HCEC 1CT (cell line): ENCODE measurements at regions not wholly inside any gene's neighbourhood (a gene's known extent, or its start where the extent isn't known, plus 50 kb on each side); places are given as distances from the start of the nearest gene placed in this dataset.

Experiments
- DNase-seq: peaks from one replicate; pipeline ENCODE4 v3.0.0-alpha.2; 2017

DNA sequence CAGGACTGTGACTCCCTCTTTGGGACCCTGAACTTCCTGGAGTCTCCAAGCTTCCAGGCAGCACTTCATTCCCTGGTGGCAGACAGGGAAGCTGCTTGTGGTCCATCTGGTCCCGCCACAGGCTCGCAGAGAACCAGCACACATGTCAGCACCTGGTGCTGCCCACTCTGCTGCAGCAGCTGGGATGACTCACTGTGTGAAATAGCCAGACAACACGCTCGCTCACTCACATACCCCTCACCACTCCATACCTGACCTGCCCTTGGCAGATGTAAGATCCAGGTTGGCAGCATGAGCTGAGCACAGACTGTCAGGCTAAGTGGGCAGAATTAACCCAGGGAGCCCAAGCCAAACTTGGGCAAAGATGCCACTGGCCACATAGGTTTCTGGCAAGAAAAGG lies 613.5 kb downstream of the PCDH18 start:
- no peak for DNase-seq

DNA sequence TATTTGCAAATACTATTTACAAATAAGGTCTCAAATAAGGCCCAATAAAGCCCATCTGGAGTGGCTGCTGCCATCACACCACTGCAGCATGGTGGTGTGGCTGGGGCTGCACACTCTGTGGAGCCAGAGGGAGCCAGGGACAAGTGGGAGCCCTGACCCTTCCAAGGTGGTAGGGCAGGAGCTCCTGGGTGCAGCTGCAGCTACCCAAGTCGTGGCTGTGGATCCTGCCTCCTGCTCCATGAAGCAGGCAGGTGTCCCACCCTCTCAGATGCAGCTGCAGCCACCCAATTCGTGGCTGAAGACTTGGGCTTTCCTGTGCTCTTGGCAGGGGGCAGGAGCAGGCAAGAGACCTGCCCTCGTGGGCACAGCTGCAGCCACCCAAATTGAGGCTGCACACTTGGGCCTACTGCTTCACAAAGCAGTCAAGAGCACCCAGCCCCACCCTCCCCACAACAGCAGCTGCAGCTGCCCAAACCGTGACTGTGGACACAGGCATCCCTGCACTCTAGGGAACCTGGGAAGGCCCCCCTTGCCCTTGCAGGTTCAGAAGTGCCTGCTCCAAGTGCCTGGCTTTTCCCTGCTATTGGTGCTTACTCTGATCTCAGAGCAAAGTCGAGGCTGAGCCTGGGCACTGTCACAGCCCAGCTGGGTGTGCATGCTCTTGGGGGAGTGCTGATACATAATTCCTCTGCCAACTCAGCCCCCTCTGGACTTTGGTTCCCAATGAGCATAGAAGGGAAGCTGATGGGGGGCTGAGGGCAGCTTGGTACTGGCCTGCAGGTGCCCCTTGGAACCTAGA lies 614.8 kb downstream of the PCDH18 start:
- DNase-seq, result no peak

DNA sequence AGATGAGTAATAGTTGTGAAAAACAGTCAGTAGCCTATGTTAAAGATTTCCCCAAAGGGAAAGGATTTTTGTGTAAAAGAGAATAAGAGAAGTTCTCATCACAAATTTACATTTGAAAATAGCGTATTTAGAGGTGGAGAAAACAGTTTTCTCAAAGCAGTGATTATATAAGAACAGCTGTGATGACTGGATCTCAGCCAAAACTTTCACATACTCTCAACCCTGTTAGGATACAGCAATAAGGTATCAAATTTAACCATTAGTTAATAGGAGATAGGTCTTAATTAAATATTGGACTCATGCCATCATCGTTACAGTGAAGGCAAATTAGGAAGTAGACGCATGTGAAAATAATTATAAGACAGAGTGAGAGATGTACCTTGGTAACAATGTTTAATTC lies 622.7 kb downstream of the PCDH18 start:
- DNase-seq, result no peak

DNA sequence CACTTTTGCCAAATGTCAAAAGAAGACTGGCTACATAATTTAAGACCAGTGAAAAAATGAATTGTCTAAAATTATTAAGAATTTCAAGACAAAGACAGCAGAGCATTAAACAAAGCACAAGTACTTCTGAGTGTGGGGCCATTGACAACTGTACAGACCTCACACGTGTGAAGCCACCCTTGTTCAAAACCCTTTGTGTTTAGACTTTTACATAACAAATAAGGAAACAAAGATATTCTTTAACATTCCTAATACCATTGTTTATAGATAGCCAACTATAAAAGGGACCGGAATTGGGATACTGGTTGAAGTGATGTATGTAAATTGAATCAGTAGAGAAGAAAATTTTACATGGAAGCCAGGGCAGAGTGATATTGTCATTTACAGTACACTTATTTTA lies 624.2 kb downstream of the PCDH18 start:
- DNase-seq, result no peak

DNA sequence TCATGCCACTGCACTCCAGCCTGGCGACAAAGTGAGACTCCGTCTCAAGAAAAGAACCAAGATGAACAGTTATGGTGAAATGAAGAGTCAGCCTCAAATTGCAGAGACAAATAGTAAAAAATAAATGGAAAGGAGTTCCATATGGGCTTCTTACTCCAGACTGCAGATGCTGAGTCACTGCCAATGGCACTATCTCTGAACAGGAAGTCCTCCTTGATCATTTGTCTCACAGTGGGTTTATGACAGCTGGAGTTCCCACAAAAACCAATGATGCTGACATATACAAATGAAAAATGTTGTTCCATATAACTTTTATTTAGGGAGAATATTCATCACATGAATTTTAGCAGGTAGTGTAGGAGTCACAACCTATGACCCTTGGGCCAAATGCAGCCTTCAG lies 631.6 kb downstream of the PCDH18 start:
- DNase-seq, result no peak

DNA sequence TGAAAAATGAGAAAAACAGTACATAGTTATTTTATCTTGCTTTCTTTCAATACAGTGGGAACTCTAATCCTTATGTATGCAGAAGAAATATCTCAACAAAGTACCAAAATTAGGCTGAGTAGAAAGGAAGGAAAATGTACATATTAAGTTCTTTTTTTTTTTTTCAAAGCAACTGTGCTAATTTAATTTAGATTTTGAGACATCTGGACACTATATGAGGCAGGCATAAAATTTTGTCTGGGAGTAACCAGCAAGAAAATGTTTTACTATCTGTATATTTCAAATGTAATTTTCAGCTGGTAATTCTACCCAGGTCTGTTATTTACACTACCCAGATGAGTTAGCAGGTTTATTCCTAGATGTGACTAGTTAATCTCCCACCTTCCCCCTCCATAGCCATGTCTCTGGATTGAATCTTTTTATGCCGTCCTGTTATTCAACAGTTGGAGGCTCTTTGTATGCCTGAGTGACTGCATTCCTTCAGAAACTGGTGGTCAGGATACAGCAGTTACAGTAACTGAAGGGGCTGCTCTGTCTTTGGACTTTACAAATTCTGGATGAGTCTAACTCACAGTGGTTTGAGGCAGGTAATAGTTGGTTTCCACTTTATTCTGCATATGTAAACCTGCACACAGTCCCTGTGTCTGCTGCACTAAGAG lies 633.6 kb downstream of the PCDH18 start:
- no peak for DNase-seq

DNA sequence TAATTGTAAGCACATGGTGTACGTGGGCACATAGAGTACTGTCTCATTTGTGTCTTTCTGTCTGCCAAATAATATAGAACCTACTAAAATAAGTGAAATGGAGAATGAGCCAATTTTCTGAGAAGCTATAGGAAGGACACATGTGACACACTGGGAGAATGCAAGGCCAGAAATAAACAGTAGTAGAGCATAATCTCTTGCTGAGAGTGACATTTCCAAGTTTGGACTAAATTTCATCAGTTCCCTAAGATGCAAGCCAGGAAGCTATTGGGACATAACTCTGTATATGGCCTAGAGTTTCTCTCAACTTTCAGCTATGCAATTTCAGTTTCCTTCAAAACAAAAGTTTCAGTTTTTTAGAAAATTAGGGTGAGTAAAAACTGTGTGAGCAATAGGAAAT lies 638.7 kb downstream of the PCDH18 start:
- no peak for DNase-seq

DNA sequence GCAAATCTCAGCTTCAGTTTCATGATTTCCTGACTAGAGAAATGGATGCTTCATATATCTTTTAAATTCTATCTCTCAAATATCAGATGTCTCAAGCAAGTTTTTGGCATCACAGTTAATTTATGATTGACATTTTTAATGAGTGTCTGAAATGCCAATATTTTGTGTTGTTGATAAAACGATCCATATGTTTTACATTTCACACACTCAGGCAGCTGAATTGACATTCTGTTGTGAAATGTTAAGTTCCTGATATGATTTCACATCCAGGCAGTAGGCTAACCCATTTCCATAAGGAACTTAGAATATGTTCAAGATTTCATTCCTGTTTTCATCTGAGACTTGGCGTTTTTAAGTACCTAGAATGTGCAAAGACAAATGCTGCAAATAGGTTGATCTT lies 650.6 kb downstream of the PCDH18 start:
- DNase-seq, result no peak

DNA sequence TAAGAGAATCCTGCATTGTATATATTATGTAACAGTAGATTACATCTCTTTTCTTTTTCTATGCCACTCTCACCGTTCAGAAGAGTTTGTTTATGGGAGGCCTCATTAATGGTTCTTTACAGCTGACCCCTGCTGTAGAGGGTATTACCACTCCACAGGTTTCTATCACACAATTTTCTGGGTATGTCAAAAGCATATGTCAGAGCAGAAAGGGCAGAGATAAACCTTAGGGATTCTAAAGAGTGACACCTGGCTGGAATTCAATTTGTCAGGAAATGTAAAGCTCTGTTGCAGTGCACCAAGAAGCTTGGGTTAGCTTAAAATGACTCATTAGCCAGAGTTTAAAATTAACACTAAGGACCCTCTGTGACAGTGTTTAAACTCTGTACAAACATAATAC lies 658.7 kb downstream of the PCDH18 start:
- no peak for DNase-seq

DNA sequence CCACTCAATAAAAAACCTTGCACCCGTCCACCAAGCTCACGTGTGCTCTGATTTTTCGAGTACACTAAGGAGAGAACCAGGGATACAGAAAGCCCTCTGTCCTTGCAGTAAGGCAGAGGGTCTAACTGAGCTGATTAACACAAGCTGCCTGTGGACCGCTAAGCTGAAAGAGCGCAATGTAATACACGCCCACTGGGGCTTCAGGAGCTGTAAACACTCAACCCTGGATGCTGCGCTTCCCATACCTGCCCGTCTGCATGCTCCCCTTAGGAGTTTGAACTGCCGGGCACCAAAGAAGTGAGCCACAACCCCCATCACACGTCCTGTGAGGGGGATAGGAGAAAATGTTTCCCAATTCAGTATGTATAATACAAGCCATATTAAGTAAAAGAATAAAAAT lies 664.8 kb downstream of the PCDH18 start:
- no peak for DNase-seq

DNA sequence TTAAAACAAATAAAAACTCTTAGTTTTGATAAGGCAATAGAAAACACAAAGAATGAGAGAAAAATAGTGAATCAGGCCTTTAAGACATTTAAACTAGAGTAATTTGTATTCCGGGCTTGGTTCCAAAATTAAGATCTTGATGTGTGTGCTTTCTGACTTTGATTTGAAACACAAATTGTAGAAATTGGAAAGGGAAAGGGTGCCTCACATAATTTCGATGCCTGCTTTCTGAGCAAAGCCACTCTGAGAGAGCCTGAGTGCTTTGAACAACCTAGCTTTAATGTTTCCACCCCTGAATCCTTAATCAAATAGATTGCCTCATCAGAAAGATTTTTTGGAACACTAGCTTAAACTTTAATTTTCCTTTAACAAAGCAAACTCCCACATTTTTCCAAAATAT lies 666.8 kb downstream of the PCDH18 start:
- DNase-seq, result no peak

DNA sequence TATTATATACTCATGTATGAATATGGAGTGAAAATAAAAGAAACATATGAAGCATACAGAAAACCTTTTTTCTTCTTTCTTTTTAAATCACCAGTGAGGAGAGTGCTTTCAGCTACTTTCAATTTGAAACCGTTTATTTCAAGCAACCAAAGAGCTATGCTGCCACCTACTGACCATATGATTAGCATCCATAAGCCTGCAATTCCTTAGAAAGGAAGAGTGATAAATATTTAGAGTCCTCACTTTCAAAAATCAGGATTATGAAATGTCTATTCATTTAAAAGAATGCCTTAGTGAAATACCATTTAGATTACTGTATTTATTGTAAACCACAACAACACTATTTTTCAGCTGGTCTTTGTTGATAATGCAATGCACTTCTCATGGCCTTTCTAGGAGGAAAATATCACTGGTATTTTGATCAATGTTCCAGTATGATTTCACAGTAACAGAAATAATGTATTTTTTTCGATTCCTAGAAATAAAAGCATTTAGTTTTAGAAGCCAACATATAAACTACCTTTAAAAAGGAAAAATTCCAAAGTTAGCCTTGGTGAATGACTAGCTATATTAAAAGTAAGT lies 667.6 kb downstream of the PCDH18 start:
- DNase-seq, result peak; percentile 60

DNA sequence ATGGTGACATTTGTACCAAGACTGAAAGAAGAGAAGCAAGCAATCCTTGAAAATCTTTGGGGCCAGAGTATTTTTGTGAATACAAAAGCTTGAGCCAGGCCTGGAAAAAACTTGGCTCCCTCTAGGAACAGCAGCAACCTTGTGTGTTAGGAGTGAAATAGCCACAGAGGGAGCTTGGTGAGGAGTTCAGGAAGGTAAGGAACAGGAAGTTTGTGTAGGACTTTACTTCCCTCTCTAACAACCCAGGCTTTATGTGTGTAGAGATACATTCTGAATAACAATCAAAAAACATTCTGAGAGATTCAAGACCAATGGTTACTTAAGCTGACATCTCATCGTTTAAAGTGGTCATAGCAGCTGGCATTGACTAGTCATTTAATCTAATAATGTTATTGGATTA lies 668.5 kb downstream of the PCDH18 start:
- no peak for DNase-seq

DNA sequence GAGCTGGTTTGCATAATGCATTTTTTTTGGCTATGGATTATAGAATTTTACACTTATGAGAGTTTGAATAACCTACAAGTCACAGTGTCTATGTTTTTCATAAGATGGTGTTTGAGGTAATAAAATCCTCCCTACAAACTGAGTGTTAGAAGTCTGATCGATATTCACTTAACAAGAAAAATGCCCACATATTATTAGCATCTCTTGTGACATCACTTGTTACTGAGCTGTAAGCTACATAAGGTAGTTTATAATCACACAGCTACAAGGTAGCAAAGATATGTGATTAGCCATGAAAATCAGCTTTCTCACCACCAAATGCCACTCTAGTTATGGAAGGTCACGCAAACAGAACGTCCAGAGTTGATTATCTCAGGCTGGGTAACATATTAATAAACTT lies 669.6 kb downstream of the PCDH18 start:
- DNase-seq, result no peak

DNA sequence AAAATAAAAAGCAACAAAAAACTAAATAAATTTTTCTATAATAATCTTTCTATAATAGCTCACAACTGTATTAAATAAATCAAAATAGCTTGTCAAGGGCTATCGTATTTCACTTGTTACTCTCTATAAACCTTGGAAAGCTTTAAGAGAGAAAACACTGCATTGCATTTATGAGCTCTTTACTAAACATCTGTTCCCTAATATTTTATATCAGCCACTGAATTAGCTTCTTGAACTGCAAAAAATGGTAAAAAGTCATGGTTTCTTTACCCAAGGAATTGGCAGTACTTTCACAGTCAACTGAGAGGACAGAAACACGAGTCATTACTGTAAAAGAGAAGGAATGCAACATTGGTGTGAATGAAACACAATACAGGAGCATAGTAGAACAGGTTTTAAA lies 671.2 kb downstream of the PCDH18 start:
- DNase-seq, result no peak

DNA sequence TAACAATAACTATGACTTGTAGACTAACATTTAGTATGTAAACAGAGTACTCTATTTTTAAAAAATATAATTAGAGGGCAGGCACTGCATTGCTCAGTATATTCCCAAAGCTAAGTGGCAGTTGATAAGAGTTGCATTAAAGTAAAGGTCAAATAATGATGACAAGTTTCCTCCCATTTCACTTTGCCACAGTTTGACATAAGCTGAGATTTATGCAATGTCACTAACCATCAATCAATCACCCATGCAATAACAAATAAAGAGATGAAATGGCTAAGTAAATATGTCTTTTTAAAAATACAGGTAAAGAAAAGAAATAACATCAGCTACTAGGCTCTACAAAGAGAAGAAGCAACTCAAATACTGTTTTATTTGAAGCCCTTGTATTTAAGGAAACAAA lies 673.4 kb downstream of the PCDH18 start:
- no peak for DNase-seq

DNA sequence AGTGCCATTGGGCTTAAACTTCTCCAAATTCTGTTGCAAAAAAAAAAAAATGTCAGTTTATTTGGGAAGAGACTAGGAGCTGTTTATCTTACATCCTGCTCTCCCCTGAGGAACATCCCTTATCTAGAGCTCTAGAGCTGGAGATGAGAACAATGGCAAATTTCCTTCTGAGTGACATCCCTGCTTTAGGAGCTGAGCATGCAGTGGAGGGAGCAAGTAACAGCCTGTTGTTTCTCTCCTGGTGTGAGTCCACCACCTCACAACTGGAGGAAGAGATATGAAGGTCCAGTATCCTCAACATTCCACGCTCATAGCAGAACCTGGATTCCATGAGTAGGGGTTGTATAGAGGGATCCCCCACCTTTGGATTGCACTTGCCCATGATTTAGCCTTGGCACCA lies 676.4 kb downstream of the PCDH18 start:
- no peak for DNase-seq

DNA sequence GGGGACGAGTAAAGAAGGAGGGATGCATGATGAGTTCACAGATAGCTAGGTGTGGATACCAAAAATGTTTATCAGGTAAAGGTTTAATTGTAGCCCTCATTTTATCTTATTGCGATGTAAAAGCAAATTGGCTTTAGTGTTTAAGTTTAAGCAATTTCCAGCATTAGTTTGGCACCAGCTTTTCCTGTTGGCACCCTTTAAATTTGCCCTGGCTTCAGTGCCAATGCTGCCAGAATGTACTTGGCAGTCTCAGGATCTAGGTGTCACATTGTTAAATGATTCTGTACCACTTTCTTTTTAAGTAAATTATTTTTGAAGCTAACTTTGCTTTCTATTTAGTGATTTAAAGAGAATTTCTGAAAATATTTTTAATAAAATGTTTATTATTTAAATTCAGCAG lies 681.8 kb downstream of the PCDH18 start:
- DNase-seq, result no peak

DNA sequence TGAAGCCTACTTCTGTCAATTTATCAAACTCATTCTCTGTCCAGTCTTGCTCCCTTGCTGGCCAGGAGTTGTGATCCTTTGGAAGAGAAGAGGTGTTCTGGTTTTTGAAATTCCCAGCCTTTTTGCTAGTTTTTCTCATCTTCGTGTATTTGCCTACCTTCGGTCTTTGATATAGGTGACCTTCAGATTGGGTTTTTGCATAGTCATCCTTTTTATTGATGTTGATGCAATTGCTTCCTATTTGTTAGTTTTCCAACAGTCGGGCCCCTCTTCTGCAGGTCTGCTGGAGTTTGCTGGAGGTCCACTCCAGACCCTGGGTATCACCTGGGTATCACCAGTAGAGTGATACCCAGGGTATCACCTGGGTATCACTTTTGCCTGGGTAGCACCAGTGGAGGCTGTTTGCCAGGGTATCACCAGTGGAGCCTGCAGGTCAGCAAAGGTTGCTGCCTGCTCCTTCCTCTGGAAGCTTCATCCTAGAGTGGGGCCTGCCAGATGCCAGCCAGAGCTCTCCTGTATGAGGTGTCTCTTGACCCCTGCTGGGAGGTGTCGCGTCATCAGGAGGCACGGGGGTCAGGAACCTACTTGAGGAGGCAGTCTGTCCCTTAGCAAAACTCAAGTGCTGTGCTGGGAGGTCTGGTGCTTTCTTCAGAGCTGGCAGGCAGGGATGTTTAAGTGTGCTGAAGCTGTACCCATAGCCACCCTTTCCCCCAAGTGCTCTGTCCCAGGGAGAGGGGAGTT lies 684.2 kb downstream of the PCDH18 start:
- DNase-seq, result no peak

DNA sequence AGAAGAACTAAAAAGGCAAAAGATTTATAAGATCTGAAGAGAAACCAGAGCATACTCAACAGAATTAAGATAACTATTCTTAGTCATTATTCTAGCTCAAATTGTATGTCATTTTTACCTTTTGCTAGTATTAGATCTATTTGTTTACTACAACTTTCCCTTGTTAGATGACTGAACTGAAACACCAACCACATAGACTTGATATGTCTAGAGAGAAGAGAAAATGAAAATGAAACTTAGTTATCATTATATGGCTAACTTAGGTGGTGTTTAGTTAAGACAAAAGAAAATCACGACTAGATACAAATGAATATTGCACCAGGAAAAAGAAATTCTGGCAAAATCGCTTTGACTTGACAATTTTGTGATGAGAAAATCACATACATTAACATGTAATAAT lies 690.8 kb downstream of the PCDH18 start:
- DNase-seq, result no peak

DNA sequence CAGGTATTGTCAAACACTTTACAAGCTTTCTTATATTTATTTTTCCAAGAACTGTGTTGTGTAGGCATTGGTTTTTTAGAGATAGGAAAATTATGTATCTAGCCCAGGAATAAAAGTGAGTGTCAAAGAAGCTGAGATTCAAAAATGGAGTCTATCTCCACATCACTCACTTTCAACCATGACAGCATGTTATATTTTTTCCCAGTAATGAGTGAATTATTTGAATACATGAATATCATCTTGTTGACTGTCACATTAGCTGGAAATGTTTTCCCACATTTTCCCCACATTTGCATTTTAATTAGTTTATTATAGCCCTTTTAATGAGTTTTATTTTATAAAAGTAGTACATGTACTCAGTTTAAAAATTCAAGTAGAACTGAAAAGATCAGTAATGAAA lies 693.7 kb downstream of the PCDH18 start:
- no peak for DNase-seq

DNA sequence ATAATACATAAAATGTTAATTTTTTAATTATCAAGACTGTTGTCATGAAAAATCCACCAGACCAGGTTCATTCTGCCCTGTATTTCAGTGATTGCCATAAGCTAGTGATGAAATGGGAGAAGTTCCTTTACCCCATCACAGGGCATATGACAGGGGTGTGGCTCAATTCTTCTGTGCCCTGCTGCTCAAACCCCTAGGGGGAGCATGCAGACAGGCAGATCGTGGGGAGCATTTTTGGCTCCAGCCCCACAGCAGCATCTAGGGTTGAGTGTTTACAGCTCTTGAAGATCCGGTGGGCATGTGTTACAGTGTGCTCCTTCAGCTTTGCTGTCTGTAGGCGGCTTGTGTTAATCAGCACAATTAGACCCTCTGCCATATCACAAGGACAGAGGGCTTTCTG lies 700.7 kb downstream of the PCDH18 start:
- DNase-seq, result peak; percentile 0

DNA sequence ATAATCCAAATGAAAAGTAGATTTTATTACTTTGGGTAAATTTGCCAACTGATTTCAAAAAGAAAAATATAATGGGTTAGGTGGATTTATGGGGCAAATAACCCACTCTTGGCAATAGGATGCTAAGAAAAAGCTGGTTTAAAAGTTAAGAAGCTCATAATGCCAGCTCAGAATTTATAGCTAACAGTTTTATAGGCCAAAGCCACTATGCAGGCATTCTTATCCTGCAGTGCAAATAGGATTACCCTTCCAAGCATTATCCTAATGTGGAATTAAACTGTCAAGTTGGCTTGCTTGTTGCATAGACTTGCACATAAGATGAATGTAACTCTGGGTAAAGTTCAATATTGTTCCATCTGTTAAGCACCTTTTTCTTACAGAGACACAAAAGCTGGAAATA lies 703.0 kb downstream of the PCDH18 start:
- DNase-seq, result no peak

DNA sequence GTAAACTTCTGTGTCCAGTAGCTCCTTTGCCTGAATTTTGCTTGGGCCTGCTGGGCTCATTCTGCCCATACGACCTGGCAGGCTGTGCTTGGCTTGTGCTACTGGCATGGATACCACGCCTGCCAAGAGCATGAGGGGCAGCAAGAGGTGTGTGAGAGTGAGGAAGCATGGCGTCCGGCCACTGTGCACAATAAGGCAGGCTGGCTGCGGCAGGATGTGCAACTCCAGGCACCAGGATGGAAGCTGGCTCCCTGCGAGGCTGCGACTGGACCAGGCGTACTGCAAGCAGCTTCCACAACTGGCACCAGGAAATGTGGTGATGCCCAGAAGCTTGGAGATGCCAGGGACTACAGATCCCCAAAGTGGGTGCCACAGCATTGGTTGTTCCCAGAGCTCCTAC lies 709.3 kb downstream of the PCDH18 start:
- DNase-seq, result no peak
